Gastroesophageal sphincter (tissue), 4 donors: ENCODE measurements at regions not wholly inside any gene's neighbourhood (a gene's known extent, or its start where the extent isn't known, plus 50 kb on each side); places are given as distances from the start of the nearest gene placed in this dataset.

Experiments
- ATAC-seq: fragments of 150-250 bp; one replicate; pipeline ENCODE4 v1.9.1; 2016; ENCODE audit warnings: mild to moderate bottlenecking, moderate library complexity
- H3K27ac ChIP-seq, 4 donors: fragments of 200-600 bp; sonication (generic) in 3 of 4; 1 replicate in 3 of 4; 2 replicates in 1 of 4; pipeline ENCODE4 v1.5.1; 2016 to 2019
- H3K27me3 ChIP-seq: fragments of 200-600 bp; sonication (generic); one replicate; pipeline ENCODE4 v1.5.1; 2019
- H3K36me3 ChIP-seq, 2 donors: fragments of 200-600 bp; sonication (generic); one replicate each; pipeline ENCODE4 v1.5.1; 2019; ENCODE audit warnings: control low read depth in 1 of 2
- H3K4me1 ChIP-seq, 3 donors: fragments of 200-600 bp; sonication (generic); 1 replicate in 2 of 3; 2 replicates in 1 of 3; pipeline ENCODE4 v1.5.1; 2016 to 2019; ENCODE audit warnings: control low read depth in 2 of 3
- H3K4me3 ChIP-seq, 2 donors: fragments of 200-600 bp; sonication (generic); one replicate each; pipeline ENCODE4 v1.5.1; 2019; ENCODE audit warnings: mild to moderate bottlenecking in 1 of 2, moderate library complexity in 1 of 2
- H3K9me3 ChIP-seq, 3 donors: fragments of 200-600 bp; sonication (generic); one replicate each; pipeline ENCODE4 v1.5.1; 2017 to 2019; ENCODE audit warnings: control low read depth in 2 of 3
- EP300 ChIP-seq: sonication (generic); formaldehyde crosslinking; IDR thresholded peaks from one replicate; pipeline ENCODE4 v1.6.1; 2017; ENCODE audit warnings: antibody characterized with exemption, mild to moderate bottlenecking
- POLR2A ChIP-seq, 2 donors: fragments of 450-650 bp; IDR thresholded peaks; one replicate each; pipeline ENCODE4 v1.6.1; 2017; ENCODE audit warnings: antibody characterized with exemption in 2 of 2, mild to moderate bottlenecking in 2 of 2, moderate library complexity in 1 of 2
- POLR2AphosphoS5 ChIP-seq: sonication (generic); formaldehyde crosslinking; IDR thresholded peaks from one replicate; pipeline ENCODE4 v1.6.1; 2017; ENCODE audit warnings: antibody characterized with exemption
- WGBS, 2 donors: methylation state at CpG; one replicate each; pipeline ENCODE4 v1.1.5; 2018; ENCODE audit warnings: low coverage in 1 of 2; 5-methylcytosine and 5-hydroxymethylcytosine counted together
- TF ChIP-seq, protein P1 (sequence below), 4 experiments: fragments of 200-600 bp in 2 of 4; fragments of 450-650 bp in 2 of 4; sonication (generic) in 1 of 4; IDR thresholded peaks; one replicate each; pipeline ENCODE4 v1.5.1; 2017 to 2019; ENCODE audit warnings: antibody characterized with exemption in 4 of 4, mild to moderate bottlenecking in 2 of 4, moderate library complexity in 2 of 4

DNA sequence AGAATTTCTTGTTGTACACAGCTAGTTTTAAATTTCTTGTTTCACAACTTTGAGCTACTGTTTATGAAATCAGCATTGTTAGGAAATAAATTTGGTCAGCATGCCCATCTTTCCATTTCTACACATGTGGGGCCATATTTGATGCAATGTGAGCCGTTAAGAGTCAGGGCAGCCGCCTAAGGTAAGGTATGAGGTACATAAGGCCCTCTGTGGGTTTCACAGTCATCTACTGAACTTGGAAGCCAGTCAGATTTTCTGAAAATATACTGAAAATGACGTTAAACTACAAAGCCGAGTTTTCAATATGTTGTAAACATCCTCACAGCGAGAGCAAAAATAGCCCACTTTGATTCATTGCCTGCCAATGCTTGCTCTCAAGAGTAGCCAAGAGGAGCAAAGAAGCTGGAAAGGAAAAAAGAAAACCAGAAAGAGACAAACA, 94.7 kb upstream of the PDZRN3 start:
- Histone ChIP-seq H3K27me3 (no peaks in the 10 kb centered on the region), H3K36me3 (no peaks in the 10 kb centered on the region), H3K9me3 (no peaks in the 10 kb centered on the region), H3K27ac (peak overlapping the region; percentile 38 to 89 (median 75)), H3K4me3 (peak overlapping the region; percentile 32 to 34), H3K4me1 (peaks cover 3 to 24% (median 6%) of the 10 kb centered on the region in 3 donors)
- WGBS, 2 donors = 15 to 18% methylated on average over 4 to 5 of the region's 5 CpGs
- peak; percentile 78 for TF ChIP-seq POLR2AphosphoS5
- no peak for TF ChIP-seq POLR2A (IDR thresholded peaks at IDR 0.05)
- ATAC-seq = peak; percentile 72

DNA sequence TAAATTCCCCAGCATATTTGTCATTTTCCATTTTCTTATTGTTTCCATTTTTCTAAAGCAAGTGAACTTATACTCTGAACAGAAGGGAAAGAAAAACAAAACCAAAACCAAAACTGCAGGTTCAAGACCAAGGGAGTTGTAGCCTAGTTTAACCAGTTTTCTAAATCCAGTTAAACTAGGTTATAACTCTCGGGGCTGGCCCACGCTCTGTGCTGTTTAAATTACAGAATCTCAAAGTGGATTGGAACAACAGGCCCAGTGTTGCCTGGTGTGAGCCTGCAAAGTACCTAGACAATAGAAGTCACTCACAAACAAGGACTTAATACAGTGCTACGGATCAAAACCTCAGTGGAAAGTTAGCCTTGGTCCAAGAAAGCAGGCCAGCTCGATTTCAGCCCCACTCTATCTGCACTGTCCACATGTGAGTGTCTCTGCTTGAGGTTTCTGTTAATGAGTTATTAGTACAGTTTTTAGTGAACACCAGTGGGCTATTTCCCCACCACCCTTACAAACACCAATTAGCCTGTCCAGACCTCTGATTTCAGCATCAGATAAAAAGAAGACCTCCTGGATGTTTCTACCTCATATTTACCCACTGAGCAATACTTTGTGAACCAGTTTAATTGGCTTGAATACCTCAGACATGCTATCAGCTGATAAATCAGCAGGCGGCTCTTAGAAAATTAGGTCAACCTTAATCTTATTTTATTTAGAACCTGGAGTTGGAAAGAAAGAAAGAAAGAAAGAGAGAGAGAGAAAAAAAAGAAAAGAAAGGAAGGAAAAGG, 93.8 kb upstream of the PDZRN3 start:
- WGBS, 2 donors = 75 to 78% methylated on average over 3 to 4 of the region's 5 CpGs
- H3K4me1 ChIP-seq = peaks cover 3 to 24% (median 6%) of the 10 kb centered on the region in 3 donors
- H3K9me3 ChIP-seq = no peaks in the 10 kb centered on the region
- no peaks in the 10 kb centered on the region for H3K36me3 ChIP-seq
- peak overlapping the region in 2 of 4 donors; percentile 71 to 79 for H3K27ac ChIP-seq
- TF ChIP-seq POLR2A (IDR thresholded peaks at IDR 0.05) (no peak), EP300 (no peak), POLR2AphosphoS5 (no peak)
- TF ChIP-seq, protein P1, sequence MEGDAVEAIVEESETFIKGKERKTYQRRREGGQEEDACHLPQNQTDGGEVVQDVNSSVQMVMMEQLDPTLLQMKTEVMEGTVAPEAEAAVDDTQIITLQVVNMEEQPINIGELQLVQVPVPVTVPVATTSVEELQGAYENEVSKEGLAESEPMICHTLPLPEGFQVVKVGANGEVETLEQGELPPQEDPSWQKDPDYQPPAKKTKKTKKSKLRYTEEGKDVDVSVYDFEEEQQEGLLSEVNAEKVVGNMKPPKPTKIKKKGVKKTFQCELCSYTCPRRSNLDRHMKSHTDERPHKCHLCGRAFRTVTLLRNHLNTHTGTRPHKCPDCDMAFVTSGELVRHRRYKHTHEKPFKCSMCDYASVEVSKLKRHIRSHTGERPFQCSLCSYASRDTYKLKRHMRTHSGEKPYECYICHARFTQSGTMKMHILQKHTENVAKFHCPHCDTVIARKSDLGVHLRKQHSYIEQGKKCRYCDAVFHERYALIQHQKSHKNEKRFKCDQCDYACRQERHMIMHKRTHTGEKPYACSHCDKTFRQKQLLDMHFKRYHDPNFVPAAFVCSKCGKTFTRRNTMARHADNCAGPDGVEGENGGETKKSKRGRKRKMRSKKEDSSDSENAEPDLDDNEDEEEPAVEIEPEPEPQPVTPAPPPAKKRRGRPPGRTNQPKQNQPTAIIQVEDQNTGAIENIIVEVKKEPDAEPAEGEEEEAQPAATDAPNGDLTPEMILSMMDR (IDR thresholded peaks at IDR 0.05) = no peak
- no peak for ATAC-seq
- H3K27me3 ChIP-seq = no peaks in the 10 kb centered on the region
- no peak overlapping the region for H3K4me3 ChIP-seq

- Histone ChIP-seq H3K27ac (no peak overlapping the region), H3K36me3 (no peaks in the 10 kb centered on the region), H3K4me1 (peaks cover 3 to 24% (median 6%) of the 10 kb centered on the region in 3 donors), H3K9me3 (no peaks in the 10 kb centered on the region), H3K27me3 (no peaks in the 10 kb centered on the region), H3K4me3 (no peak overlapping the region)
- no peak for ATAC-seq
- 96 to 100% methylated on average over 2 to 3 of the region's 3 CpGs for WGBS, 2 donors
- TF ChIP-seq EP300 = no peak
- no peak for TF ChIP-seq POLR2AphosphoS5
- no peak for TF ChIP-seq POLR2A (IDR thresholded peaks at IDR 0.05)
- TF ChIP-seq, protein P1 (IDR thresholded peaks at IDR 0.05) = no peak
Measured at GRCh38 chr3:73716418-73716817, 91.7 kb upstream of the PDZRN3 start.

DNA sequence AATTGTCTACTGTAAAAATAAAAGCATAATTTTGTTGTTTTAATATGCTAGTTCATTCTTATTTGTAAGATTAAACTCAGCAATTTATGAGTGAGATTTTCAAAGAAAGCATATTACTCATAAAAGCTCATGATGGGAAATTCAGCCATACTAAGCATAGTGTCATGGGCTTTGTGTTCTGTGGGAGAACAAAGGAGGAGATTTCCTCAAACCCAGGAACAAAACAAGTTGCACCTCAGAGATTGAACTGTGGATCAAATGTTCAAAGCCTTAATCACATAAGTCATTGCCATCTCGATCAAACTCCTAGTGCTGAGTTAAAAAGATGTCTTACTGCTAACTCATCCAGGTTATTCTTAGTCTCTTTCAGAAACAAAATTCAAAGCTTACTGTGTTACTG, 85.6 kb upstream of the PDZRN3 start:
- TF ChIP-seq EP300 (no peak), POLR2A (IDR thresholded peaks at IDR 0.05) (no peak), POLR2AphosphoS5 (no peak)
- TF ChIP-seq, protein P1 (IDR thresholded peaks at IDR 0.05) = no peak
- ATAC-seq = no peak
- H3K4me3 ChIP-seq = no peak overlapping the region
- H3K27ac ChIP-seq = no peak overlapping the region
- no peaks in the 10 kb centered on the region for H3K9me3 ChIP-seq
- H3K4me1 ChIP-seq = no peaks in the 10 kb centered on the region
- no peaks in the 10 kb centered on the region for H3K36me3 ChIP-seq
- WGBS, 2 donors = 77 to 91% methylated on average over 1 of the region's 1 CpG
- H3K27me3 ChIP-seq = no peaks in the 10 kb centered on the region

DNA sequence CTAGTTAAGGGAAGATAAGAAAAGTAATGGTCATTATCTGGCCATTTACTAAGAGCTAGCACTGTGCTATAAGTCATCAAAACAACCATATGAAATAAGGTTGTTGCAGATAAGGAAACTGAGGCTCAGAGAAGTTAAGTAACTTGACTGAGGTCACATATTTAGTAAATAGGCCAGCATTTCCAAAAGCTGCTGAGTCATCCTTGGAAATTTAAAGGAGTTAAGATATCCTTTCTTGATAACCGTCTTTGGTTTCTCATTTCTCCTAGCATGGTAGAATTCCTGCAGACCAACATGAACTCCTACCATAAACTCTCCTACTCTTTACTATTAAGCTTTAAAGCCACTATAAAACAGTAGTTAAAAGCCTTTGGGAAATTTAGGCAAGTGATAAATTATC, 85.0 kb upstream of the PDZRN3 start:
- ATAC-seq = no peak
- Histone ChIP-seq H3K4me1 (no peaks in the 10 kb centered on the region), H3K9me3 (no peaks in the 10 kb centered on the region), H3K27me3 (no peaks in the 10 kb centered on the region), H3K27ac (no peak overlapping the region), H3K4me3 (no peak overlapping the region), H3K36me3 (no peaks in the 10 kb centered on the region)
- 92% methylated on average over 1 of the region's 1 CpG; no CpG with 5 or more reads in 1 of the 2 donors for WGBS, 2 donors
- TF ChIP-seq POLR2A (IDR thresholded peaks at IDR 0.05) = no peak
- TF ChIP-seq EP300 = no peak
- TF ChIP-seq POLR2AphosphoS5 = no peak
- TF ChIP-seq, protein P1 (IDR thresholded peaks at IDR 0.05) = no peak
